GM12878 (cell line): ENCODE measurements at regions not wholly inside any gene's neighbourhood (a gene's known extent, or its start where the extent isn't known, plus 50 kb on each side); places are given as distances from the start of the nearest gene placed in this dataset.

Experiments
- ATAC-seq: fragments of 200-7000 bp; cut with Tn5 transposase; 3 replicates; pipeline ENCODE4 v1.9.1; 2020; ENCODE audit warnings: mild to moderate bottlenecking, moderate library complexity
- BruUV-seq: library from RNA; stranded (reverse); fragments of 400-500 nt; replicated peaks from 2 replicates; lab custom pipeline; 2021; lab: Mats Ljungman, UMichigan
- CTCF ChIA-PET: fragments of 300-600 bp; sonication (Branson Sonifier 250); formaldehyde crosslinking; extraction: SDS; loops from one replicate; lab custom pipeline; 2021; ENCODE audit warnings: inconsistent platforms; lab: Yijun Ruan, JAX
- POLR2A ChIA-PET: fragments of 350-600 bp; formaldehyde crosslinking; extraction: SDS; loops from one replicate; lab custom pipeline; 2021; ENCODE audit warnings: inconsistent platforms; lab: Charles Lee
- RAD21 ChIA-PET: fragments of 300-600 bp; sonication (Branson Sonifier 250); formaldehyde crosslinking; loops from one replicate; lab custom pipeline; 2023; ENCODE audit warnings: antibody characterized with exemption; ENCODE audit not compliant: unreplicated experiment; lab: Charles Lee
- SMC1A ChIA-PET: fragments of 300-600 bp; sonication (Branson Sonifier 250); formaldehyde crosslinking; loops from one replicate; lab custom pipeline; 2023; ENCODE audit not compliant: unreplicated experiment, uncharacterized antibody; lab: Charles Lee
- DNase-seq: peaks from one replicate; pipeline ENCODE4 v3.0.0-alpha.2; 2011; ENCODE audit warnings: low read depth, low spot score
- FAIRE-seq: peaks from 3 replicates; lab custom pipeline; 2011; peaks lifted over from hg19 to GRCh38; lab: Jason Lieb, UNC
- H2AFZ ChIP-seq: 2 replicates; pipeline ENCODE4 v1.6.0; 2011; ENCODE audit warnings: low read depth, low read length, control low read depth; ENCODE audit not compliant: control insufficient read depth
- H3K27ac ChIP-seq: 2 replicates; pipeline ENCODE4 v1.5.1; 2011; ENCODE audit warnings: control low read depth; ENCODE audit not compliant: control insufficient read depth, insufficient read depth
- H3K27me3 ChIP-seq, 2 experiments: replicated peaks in 1 of 2; 2 replicates each; pipeline versions ENCODE4 v1.6.0 to v1.6.1; 2011; ENCODE audit warnings: low read length in 1 of 2; ENCODE audit not compliant: control insufficient read depth in 2 of 2, insufficient read depth in 2 of 2
- H3K36me3 ChIP-seq, 2 experiments: 2 replicates each; pipeline ENCODE4 v1.5.1; 2011; ENCODE audit warnings: low read length in 1 of 2; ENCODE audit not compliant: control insufficient read depth in 2 of 2, insufficient read depth in 2 of 2
- H3K4me1 ChIP-seq: 2 replicates; pipeline ENCODE4 v1.6.1; 2011; ENCODE audit warnings: mild to moderate bottlenecking, low read length, moderate library complexity, mixed read lengths; ENCODE audit not compliant: control insufficient read depth, insufficient read depth
- H3K4me2 ChIP-seq: 2 replicates; pipeline ENCODE4 v1.6.0; 2011; ENCODE audit warnings: control low read depth; ENCODE audit not compliant: control insufficient read depth, insufficient read depth
- H3K4me3 ChIP-seq: fragments of 200-600 bp; sonication (generic); 2 replicates; pipeline ENCODE4 v1.5.1; 2016
- H3K79me2 ChIP-seq: 2 replicates; pipeline ENCODE4 v1.6.0; 2011; ENCODE audit warnings: low read length; ENCODE audit not compliant: control insufficient read depth, insufficient read depth
- H3K9ac ChIP-seq: 2 replicates; pipeline ENCODE4 v1.8.0; 2011; ENCODE audit warnings: low read length, control low read depth, mixed read lengths; ENCODE audit not compliant: control insufficient read depth, insufficient read depth
- H3K9me3 ChIP-seq: replicated peaks from 3 replicates; pipeline ENCODE4 v1.5.1; 2011; ENCODE audit warnings: mild to moderate bottlenecking, low read length; ENCODE audit not compliant: control insufficient read depth, insufficient read depth
- H4K20me1 ChIP-seq: 2 replicates; pipeline ENCODE4 v1.6.0; 2011; ENCODE audit not compliant: control insufficient read depth, insufficient read depth
- CBX3 ChIP-seq: fragments of 200-600 bp; sonication (generic); IDR thresholded peaks from 2 replicates; pipeline ENCODE4 v1.6.1; 2016; ENCODE audit warnings: low read depth, borderline replicate concordance
- CREB1 ChIP-seq: IDR thresholded peaks from 2 replicates; pipeline ENCODE4 v1.6.1; 2012; ENCODE audit warnings: low read depth, mild to moderate bottlenecking, inconsistent platforms
- HCFC1 ChIP-seq: fragments of 150-350 bp; IDR thresholded peaks from 2 replicates; pipeline ENCODE4 v1.6.1; 2014; ENCODE audit warnings: low read length
- KAT2A ChIP-seq: conservative IDR thresholded peaks from 2 replicates; pipeline ENCODE4 v1.6.1; 2011; ENCODE audit warnings: low read depth, low read length; ENCODE audit not compliant: control insufficient read depth
- MXI1 ChIP-seq: fragments of 150-350 bp; IDR thresholded peaks from 2 replicates; pipeline ENCODE4 v1.6.1; 2011; ENCODE audit warnings: low read depth, mild to moderate bottlenecking, inconsistent platforms, low read length, improper control_type of control experiment
- NRF1 ChIP-seq: conservative IDR thresholded peaks from 2 replicates; pipeline ENCODE4 v1.6.1; 2011; ENCODE audit warnings: mild to moderate bottlenecking, low read depth, low read length, improper control_type of control experiment
- RELB ChIP-seq: fragments of 450-650 bp; IDR thresholded peaks from 2 replicates; pipeline ENCODE4 v1.6.1; 2017; ENCODE audit warnings: low read depth, mild to moderate bottlenecking, moderate library complexity
- SREBF1 ChIP-seq: IDR thresholded peaks from 2 replicates; pipeline ENCODE4 v1.6.1; 2012; ENCODE audit warnings: mild to moderate bottlenecking, low read length
- TAF1 ChIP-seq: IDR thresholded peaks from 2 replicates; pipeline ENCODE4 v1.6.1; 2011; ENCODE audit warnings: mild to moderate bottlenecking, low read depth, low read length, borderline replicate concordance
- ZNF622 ChIP-seq: fragments of 450-650 bp; IDR thresholded peaks from 2 replicates; pipeline ENCODE4 v1.6.1; 2017; ENCODE audit warnings: mild to moderate bottlenecking, inconsistent platforms
- ZSCAN29 ChIP-seq: fragments of 450-650 bp; IDR thresholded peaks from 2 replicates; pipeline ENCODE4 v1.6.1; 2017; ENCODE audit warnings: mild to moderate bottlenecking, moderate library complexity
- WGBS: methylation state at CpG from one replicate; pipeline ENCODE4 v1.1.6; 2016; ENCODE audit warnings: low lambda C conversion rate; ENCODE audit not compliant: insufficient replicate concordance, insufficient coverage; ENCODE audit errors: missing lambda C conversion rate; 5-methylcytosine and 5-hydroxymethylcytosine counted together
- in situ Hi-C: fragments of 300-500 bp; cut with MboI; formaldehyde crosslinking; loops from 9 replicates; pipeline ENCODE4 v1.14.3; 2018; ENCODE audit warnings: mixed read lengths
- intact Hi-C: fragments of 100-400 bp; cut with micrococcal nuclease; formaldehyde crosslinking; loops from one replicate; pipeline ENCODE4 v1.14.2; 2022; ENCODE audit not compliant: unreplicated experiment
- TF ChIP-seq, protein P1 (sequence below): IDR thresholded peaks from 2 replicates; pipeline ENCODE4 v1.6.1; 2011; ENCODE audit warnings: mild to moderate bottlenecking, low read depth, low read length, moderate library complexity; ENCODE audit not compliant: insufficient replicate concordance
- TF ChIP-seq, protein P2 (sequence below): IDR thresholded peaks from 2 replicates; pipeline ENCODE4 v1.6.1; 2012; ENCODE audit warnings: mild to moderate bottlenecking, low read depth, low read length

DNA sequence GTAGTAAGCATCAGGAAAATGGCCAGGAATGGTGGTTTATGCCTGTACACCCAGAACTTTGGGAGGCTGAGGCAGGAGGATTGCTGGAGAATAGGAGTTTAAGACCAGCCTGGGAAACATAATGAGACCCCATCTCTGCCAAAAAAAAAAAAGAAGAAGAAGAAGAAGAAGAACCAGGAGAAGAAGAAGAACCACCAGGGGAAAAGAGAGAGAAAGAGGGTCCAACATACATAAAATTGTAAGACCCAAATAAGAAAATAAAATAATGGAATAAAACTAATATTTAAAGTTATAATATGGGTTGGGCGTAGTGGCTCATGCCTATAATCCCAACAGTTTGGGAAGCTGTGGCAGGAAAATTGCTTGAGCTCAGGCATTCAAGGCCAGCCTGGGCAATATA is 408.4 kb downstream of the ZFHX3 start:
- 0 out of 2 replicates have a peak, but pooled peaks have one; percentile 33 for TF ChIP-seq RELB
- no peak for TF ChIP-seq MXI1
- TF ChIP-seq, protein P1, sequence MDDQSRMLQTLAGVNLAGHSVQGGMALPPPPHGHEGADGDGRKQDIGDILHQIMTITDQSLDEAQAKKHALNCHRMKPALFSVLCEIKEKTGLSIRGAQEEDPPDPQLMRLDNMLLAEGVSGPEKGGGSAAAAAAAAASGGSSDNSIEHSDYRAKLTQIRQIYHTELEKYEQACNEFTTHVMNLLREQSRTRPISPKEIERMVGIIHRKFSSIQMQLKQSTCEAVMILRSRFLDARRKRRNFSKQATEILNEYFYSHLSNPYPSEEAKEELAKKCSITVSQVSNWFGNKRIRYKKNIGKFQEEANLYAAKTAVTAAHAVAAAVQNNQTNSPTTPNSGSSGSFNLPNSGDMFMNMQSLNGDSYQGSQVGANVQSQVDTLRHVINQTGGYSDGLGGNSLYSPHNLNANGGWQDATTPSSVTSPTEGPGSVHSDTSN = no peak
- TF ChIP-seq, all 136 proteins: peak for 1
- Histone ChIP-seq H3K4me2 (no peak overlapping the region), H3K27ac (no peak overlapping the region), H3K79me2 (no peaks in the 10 kb centered on the region; the same call in 1 of the 2 replicates), H3K36me3 (no peaks in the 10 kb centered on the region), H3K27me3 (no peaks in the 10 kb centered on the region), H3K4me3 (no peak overlapping the region), H4K20me1 (no peaks in the 10 kb centered on the region), H3K9ac (no peak overlapping the region), H3K4me1 (no peaks in the 10 kb centered on the region), H2AFZ (no peak overlapping the region), H3K9me3 (peaks cover 8% of the 10 kb centered on the region; the same call in 2 of the 3 replicates)
- SMC1A ChIA-PET = no interaction called here
- POLR2A ChIA-PET = no interaction called here
- no TSS peak for BruUV-seq
- RAD21 ChIA-PET = no interaction called here
- FAIRE-seq = no peak
- CTCF ChIA-PET = no interaction called here
- ATAC-seq = no peak
- WGBS = 100% methylated on average over 1 of the region's 1 CpG
- in situ Hi-C loops = no loop called here
- intact Hi-C loops = no loop called here
- DNase-seq = no peak

GRCh38 chr16:72637306-72637705 is 410.6 kb downstream of the ZFHX3 start:
- CTCF ChIA-PET = no interaction called here
- POLR2A ChIA-PET = no interaction called here
- no peaks in the 10 kb centered on the region for H3K27me3 ChIP-seq
- H4K20me1 ChIP-seq = no peaks in the 10 kb centered on the region
- no TSS peak for BruUV-seq
- WGBS = 95% methylated on average over 1 of the region's 1 CpG
- H3K4me2 ChIP-seq = no peak overlapping the region
- H3K9me3 ChIP-seq = peaks cover 8% of the 10 kb centered on the region; the same call in 2 of the 3 replicates
- intact Hi-C loops (no loop called here), in situ Hi-C loops (no loop called here)
- H2AFZ ChIP-seq = no peak overlapping the region
- ATAC-seq (no peak), FAIRE-seq (no peak), DNase-seq (no peak)
- H3K27ac ChIP-seq = no peak overlapping the region
- no peaks in the 10 kb centered on the region for H3K4me1 ChIP-seq
- SMC1A ChIA-PET = interaction anchor here (0.6 kb wide), 1 partner anchor 14 kb away, joined by 3 read pairs; no protein-coding TSS in a partner anchor
- H3K9ac ChIP-seq = no peak overlapping the region
- H3K79me2 ChIP-seq = no peaks in the 10 kb centered on the region; the same call in none of the 2 replicates
- RAD21 ChIA-PET = no interaction called here
- H3K4me3 ChIP-seq = no peak overlapping the region
- no peaks in the 10 kb centered on the region for H3K36me3 ChIP-seq
- TF ChIP-seq NRF1 = no peak
- TF ChIP-seq SREBF1 = no peak
- TF ChIP-seq HCFC1 = no peak
- no peak for TF ChIP-seq TAF1
- TF ChIP-seq ZSCAN29 = no peak
- no peak for TF ChIP-seq KAT2A
- TF ChIP-seq, protein P2, sequence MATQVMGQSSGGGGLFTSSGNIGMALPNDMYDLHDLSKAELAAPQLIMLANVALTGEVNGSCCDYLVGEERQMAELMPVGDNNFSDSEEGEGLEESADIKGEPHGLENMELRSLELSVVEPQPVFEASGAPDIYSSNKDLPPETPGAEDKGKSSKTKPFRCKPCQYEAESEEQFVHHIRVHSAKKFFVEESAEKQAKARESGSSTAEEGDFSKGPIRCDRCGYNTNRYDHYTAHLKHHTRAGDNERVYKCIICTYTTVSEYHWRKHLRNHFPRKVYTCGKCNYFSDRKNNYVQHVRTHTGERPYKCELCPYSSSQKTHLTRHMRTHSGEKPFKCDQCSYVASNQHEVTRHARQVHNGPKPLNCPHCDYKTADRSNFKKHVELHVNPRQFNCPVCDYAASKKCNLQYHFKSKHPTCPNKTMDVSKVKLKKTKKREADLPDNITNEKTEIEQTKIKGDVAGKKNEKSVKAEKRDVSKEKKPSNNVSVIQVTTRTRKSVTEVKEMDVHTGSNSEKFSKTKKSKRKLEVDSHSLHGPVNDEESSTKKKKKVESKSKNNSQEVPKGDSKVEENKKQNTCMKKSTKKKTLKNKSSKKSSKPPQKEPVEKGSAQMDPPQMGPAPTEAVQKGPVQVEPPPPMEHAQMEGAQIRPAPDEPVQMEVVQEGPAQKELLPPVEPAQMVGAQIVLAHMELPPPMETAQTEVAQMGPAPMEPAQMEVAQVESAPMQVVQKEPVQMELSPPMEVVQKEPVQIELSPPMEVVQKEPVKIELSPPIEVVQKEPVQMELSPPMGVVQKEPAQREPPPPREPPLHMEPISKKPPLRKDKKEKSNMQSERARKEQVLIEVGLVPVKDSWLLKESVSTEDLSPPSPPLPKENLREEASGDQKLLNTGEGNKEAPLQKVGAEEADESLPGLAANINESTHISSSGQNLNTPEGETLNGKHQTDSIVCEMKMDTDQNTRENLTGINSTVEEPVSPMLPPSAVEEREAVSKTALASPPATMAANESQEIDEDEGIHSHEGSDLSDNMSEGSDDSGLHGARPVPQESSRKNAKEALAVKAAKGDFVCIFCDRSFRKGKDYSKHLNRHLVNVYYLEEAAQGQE = no peak
- TF ChIP-seq CBX3 = no peak
- TF ChIP-seq CREB1 = no peak
- no peak for TF ChIP-seq ZNF622
